GM12878 (cell line): ENCODE measurements at regions not wholly inside any gene's neighbourhood (a gene's known extent, or its start where the extent isn't known, plus 50 kb on each side); places are given as distances from the start of the nearest gene placed in this dataset.

Source experiments
- ASH2L ChIP-seq: fragments of 300-600, 200-600 bp; sonication (generic); IDR thresholded peaks from 2 replicates; pipeline ENCODE4 v1.6.1; 2017; ENCODE audit warnings: low read depth, mild to moderate bottlenecking, borderline replicate concordance
- BMI1 ChIP-seq: fragments of 450-650 bp; IDR thresholded peaks from 2 replicates; pipeline ENCODE4 v1.6.1; 2016; ENCODE audit warnings: mild to moderate bottlenecking, moderate library complexity, borderline replicate concordance
- IKZF2 ChIP-seq, 2 experiments: fragments of 450-650 bp; IDR thresholded peaks; 2 replicates each; pipeline ENCODE4 v1.6.1; 2017; ENCODE audit warnings: mild to moderate bottlenecking in 2 of 2, moderate library complexity in 2 of 2
- SP1 ChIP-seq: IDR thresholded peaks from one replicate; pipeline ENCODE4 v1.6.1; 2011; ENCODE audit warnings: low read depth, low read length
- TF ChIP-seq, protein P1 (sequence below): fragments of 450-650 bp; IDR thresholded peaks from 2 replicates; pipeline ENCODE4 v1.6.1; 2017; ENCODE audit warnings: borderline replicate concordance
- TF ChIP-seq, protein P2 (sequence below): fragments of 450-650 bp; conservative IDR thresholded peaks from 2 replicates; pipeline ENCODE4 v1.6.1; 2017; ENCODE audit warnings: mild to moderate bottlenecking, moderate library complexity
- TF ChIP-seq, protein P3 (sequence below): fragments of 450-650 bp; IDR thresholded peaks from 2 replicates; pipeline ENCODE4 v1.6.1; 2017; ENCODE audit warnings: antibody characterized with exemption, mild to moderate bottlenecking, moderate library complexity
- TF ChIP-seq, protein P4 (sequence below): fragments of 450-650 bp; IDR thresholded peaks from 2 replicates; pipeline ENCODE4 v1.6.1; 2016; ENCODE audit warnings: mild to moderate bottlenecking
- TF ChIP-seq, protein P5 (sequence below): IDR thresholded peaks from 2 replicates; pipeline ENCODE4 v1.6.1; 2011; ENCODE audit warnings: low read depth, low read length, improper control_type of control experiment, borderline replicate concordance
- TF ChIP-seq, protein P6 (sequence below): fragments of 450-650 bp; IDR thresholded peaks from 2 replicates; pipeline ENCODE4 v1.6.1; 2018; ENCODE audit warnings: mild to moderate bottlenecking, low read depth, moderate library complexity; ENCODE audit not compliant: partially characterized antibody

DNA sequence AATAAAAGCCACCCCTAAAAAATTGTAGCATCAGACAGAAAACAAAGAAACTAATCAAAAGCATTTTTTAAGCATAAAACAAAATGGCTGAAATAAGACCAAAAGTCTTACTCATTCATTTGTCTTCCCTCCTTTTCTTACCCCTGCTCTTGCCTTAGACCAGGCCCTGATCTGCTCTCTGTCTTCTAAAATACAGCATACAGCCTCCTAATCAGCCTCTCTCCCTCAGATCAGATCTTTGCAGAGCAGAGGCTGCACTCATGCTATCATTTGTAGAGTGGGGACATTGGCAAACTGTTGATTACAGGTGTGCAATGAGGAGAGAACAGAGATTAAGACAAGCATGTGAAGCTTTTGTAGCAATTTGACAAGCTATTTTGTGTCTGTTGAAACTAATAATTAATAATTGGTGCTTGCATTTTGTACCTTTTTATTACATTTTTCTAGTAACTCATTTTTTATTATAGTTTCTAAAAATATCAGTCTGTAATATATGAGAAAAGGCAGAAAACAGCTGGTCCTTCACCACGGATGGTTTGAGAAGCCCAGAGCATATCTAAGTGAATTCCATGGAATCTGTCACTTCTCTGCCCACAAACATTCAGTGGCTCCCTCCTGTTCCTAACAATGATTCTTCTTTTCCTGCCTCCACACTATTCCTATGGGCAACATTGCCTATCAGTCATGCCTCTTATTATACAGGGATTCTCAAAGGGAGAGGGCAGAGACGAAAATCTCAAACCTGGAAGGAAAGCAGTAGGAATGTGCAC, 286.2 kb upstream of the STT3B start (continued):
- TF ChIP-seq, protein P1, sequence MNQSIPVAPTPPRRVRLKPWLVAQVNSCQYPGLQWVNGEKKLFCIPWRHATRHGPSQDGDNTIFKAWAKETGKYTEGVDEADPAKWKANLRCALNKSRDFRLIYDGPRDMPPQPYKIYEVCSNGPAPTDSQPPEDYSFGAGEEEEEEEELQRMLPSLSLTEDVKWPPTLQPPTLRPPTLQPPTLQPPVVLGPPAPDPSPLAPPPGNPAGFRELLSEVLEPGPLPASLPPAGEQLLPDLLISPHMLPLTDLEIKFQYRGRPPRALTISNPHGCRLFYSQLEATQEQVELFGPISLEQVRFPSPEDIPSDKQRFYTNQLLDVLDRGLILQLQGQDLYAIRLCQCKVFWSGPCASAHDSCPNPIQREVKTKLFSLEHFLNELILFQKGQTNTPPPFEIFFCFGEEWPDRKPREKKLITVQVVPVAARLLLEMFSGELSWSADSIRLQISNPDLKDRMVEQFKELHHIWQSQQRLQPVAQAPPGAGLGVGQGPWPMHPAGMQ: no peak
- TF ChIP-seq, protein P2, sequence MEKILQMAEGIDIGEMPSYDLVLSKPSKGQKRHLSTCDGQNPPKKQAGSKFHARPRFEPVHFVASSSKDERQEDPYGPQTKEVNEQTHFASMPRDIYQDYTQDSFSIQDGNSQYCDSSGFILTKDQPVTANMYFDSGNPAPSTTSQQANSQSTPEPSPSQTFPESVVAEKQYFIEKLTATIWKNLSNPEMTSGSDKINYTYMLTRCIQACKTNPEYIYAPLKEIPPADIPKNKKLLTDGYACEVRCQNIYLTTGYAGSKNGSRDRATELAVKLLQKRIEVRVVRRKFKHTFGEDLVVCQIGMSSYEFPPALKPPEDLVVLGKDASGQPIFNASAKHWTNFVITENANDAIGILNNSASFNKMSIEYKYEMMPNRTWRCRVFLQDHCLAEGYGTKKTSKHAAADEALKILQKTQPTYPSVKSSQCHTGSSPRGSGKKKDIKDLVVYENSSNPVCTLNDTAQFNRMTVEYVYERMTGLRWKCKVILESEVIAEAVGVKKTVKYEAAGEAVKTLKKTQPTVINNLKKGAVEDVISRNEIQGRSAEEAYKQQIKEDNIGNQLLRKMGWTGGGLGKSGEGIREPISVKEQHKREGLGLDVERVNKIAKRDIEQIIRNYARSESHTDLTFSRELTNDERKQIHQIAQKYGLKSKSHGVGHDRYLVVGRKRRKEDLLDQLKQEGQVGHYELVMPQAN: no peak
- no peak for TF ChIP-seq SP1
- no peak for TF ChIP-seq BMI1
- TF ChIP-seq, protein P3, sequence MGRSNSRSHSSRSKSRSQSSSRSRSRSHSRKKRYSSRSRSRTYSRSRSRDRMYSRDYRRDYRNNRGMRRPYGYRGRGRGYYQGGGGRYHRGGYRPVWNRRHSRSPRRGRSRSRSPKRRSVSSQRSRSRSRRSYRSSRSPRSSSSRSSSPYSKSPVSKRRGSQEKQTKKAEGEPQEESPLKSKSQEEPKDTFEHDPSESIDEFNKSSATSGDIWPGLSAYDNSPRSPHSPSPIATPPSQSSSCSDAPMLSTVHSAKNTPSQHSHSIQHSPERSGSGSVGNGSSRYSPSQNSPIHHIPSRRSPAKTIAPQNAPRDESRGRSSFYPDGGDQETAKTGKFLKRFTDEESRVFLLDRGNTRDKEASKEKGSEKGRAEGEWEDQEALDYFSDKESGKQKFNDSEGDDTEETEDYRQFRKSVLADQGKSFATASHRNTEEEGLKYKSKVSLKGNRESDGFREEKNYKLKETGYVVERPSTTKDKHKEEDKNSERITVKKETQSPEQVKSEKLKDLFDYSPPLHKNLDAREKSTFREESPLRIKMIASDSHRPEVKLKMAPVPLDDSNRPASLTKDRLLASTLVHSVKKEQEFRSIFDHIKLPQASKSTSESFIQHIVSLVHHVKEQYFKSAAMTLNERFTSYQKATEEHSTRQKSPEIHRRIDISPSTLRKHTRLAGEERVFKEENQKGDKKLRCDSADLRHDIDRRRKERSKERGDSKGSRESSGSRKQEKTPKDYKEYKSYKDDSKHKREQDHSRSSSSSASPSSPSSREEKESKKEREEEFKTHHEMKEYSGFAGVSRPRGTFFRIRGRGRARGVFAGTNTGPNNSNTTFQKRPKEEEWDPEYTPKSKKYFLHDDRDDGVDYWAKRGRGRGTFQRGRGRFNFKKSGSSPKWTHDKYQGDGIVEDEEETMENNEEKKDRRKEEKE: no peak
- TF ChIP-seq, protein P4, sequence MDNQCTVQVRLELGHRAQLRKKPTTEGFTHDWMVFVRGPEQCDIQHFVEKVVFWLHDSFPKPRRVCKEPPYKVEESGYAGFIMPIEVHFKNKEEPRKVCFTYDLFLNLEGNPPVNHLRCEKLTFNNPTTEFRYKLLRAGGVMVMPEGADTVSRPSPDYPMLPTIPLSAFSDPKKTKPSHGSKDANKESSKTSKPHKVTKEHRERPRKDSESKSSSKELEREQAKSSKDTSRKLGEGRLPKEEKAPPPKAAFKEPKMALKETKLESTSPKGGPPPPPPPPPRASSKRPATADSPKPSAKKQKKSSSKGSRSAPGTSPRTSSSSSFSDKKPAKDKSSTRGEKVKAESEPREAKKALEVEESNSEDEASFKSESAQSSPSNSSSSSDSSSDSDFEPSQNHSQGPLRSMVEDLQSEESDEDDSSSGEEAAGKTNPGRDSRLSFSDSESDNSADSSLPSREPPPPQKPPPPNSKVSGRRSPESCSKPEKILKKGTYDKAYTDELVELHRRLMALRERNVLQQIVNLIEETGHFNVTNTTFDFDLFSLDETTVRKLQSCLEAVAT: peak; percentile 14; the same call in 1 of the 2 replicates
- TF ChIP-seq IKZF2 (IDR thresholded peaks at IDR 0.05): 0 out of 4 replicates have a peak, but pooled peaks of 1 of the 2 experiments have one; percentile 46
- no peak for TF ChIP-seq ASH2L
- TF ChIP-seq, protein P5, sequence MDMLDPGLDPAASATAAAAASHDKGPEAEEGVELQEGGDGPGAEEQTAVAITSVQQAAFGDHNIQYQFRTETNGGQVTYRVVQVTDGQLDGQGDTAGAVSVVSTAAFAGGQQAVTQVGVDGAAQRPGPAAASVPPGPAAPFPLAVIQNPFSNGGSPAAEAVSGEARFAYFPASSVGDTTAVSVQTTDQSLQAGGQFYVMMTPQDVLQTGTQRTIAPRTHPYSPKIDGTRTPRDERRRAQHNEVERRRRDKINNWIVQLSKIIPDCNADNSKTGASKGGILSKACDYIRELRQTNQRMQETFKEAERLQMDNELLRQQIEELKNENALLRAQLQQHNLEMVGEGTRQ: no peak
- TF ChIP-seq, protein P6, sequence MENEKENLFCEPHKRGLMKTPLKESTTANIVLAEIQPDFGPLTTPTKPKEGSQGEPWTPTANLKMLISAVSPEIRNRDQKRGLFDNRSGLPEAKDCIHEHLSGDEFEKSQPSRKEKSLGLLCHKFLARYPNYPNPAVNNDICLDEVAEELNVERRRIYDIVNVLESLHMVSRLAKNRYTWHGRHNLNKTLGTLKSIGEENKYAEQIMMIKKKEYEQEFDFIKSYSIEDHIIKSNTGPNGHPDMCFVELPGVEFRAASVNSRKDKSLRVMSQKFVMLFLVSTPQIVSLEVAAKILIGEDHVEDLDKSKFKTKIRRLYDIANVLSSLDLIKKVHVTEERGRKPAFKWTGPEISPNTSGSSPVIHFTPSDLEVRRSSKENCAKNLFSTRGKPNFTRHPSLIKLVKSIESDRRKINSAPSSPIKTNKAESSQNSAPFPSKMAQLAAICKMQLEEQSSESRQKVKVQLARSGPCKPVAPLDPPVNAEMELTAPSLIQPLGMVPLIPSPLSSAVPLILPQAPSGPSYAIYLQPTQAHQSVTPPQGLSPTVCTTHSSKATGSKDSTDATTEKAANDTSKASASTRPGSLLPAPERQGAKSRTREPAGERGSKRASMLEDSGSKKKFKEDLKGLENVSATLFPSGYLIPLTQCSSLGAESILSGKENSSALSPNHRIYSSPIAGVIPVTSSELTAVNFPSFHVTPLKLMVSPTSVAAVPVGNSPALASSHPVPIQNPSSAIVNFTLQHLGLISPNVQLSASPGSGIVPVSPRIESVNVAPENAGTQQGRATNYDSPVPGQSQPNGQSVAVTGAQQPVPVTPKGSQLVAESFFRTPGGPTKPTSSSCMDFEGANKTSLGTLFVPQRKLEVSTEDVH: no peak
